Fibroblast of mammary gland (primary cell): ENCODE measurements at regions not wholly inside any gene's neighbourhood (a gene's known extent, or its start where the extent isn't known, plus 50 kb on each side); places are given as distances from the start of the nearest gene placed in this dataset.
A peak's percentile ranks its signal among the peaks of the same experiment; 100 is the strongest.
"Not testable (repeated sequence)": the region's sequence is repeated elsewhere in the genome, so short reads cannot be mapped to it uniquely, and the experiment has no call there.

ENCODE experiments used
- DNase-seq: peaks from one replicate; pipeline ENCODE4 v3.0.0-alpha.2; 2010; ENCODE audit warnings: low read depth
- H3K4me3 ChIP-seq: 2 replicates; pipeline ENCODE4 v1.5.1; 2011; ENCODE audit warnings: low read depth, mild to moderate bottlenecking, low read length, moderate library complexity; ENCODE audit not compliant: control insufficient read depth
- CTCF ChIP-seq: conservative IDR thresholded peaks from 2 replicates; pipeline ENCODE4 v1.5.1; 2011; ENCODE audit warnings: low read depth, low read length, inconsistent platforms; ENCODE audit not compliant: control insufficient read depth, insufficient read depth

- no peak overlapping the region for H3K4me3 ChIP-seq
- peak; percentile 82 for DNase-seq
- TF ChIP-seq CTCF = no peak
Observed at GRCh38 chr17:31740611-31741082, 118.4 kb downstream of the COPRS start.

DNA sequence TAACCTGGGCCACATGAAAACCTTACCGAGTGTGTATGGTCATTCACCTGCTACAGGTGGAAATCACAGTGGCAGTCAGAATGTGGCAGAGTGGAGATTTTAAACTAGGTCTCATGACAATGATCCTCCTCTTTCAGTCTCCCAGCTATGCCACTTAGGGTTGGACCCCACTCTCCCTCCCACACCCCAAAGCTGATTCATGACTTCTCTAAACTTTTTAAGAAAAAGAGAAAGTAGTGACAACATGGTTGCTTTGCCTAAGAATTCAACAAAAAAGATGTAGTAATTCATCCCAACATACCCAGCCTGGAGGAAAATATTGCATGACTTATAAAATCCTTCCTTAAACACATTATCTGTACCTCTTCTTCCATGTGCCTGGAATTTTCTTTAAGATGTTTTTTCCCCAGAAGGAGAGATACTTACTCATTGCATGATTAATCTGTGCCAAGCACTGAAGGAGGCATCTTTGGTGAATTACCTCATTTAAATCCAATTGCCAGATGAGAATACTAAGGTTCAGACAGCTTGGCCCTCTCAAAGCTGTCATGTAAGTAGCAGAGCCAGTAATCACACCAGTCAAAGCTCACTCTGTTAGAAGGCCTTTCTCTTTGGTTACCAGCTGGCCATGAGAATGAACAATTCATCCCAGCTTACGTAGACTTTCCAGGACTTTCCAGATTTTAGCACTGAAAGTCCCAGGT, 119.9 kb downstream of the COPRS start:
- peak; percentile 88 for DNase-seq
- H3K4me3 ChIP-seq = no peak overlapping the region
- no peak for TF ChIP-seq CTCF

GRCh38 chr17:31738488-31738887, 120.6 kb downstream of the COPRS start:
- no peak overlapping the region for H3K4me3 ChIP-seq
- no peak for DNase-seq
- no peak for TF ChIP-seq CTCF

DNA sequence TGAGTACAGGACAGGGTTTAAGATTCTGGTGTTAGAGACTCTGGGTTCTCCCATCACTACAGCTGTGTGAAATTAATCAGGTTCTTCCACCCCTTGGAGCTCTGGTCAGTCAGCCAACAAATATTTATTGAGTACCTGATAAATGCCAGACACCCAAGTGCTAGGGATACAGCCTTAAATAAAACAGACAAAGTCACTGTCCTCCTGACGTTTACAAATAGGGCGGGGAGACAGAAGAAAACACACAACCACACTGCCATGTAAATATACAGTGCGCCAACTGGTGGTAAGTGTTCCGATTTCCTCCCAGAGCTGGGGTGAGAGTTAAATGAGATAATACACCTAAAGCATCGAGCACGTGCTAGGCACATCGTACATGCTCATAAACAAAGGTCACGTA, 121.0 kb downstream of the COPRS start:
- H3K4me3 ChIP-seq = no peak overlapping the region
- DNase-seq = no peak
- TF ChIP-seq CTCF = no peak

GRCh38 chr17:31736855-31737625, 122.0 kb downstream of the COPRS start:
- H3K4me3 ChIP-seq = no peak overlapping the region

GRCh38 chr17:31733326-31733725, 125.7 kb downstream of the COPRS start:
- TF ChIP-seq CTCF = no peak
- no peak for DNase-seq
- no peak overlapping the region for H3K4me3 ChIP-seq

More at GRCh38 chr17:31736855-31737625, 122.0 kb downstream of the COPRS start:
- no peak for TF ChIP-seq CTCF
- no peak for DNase-seq

DNA sequence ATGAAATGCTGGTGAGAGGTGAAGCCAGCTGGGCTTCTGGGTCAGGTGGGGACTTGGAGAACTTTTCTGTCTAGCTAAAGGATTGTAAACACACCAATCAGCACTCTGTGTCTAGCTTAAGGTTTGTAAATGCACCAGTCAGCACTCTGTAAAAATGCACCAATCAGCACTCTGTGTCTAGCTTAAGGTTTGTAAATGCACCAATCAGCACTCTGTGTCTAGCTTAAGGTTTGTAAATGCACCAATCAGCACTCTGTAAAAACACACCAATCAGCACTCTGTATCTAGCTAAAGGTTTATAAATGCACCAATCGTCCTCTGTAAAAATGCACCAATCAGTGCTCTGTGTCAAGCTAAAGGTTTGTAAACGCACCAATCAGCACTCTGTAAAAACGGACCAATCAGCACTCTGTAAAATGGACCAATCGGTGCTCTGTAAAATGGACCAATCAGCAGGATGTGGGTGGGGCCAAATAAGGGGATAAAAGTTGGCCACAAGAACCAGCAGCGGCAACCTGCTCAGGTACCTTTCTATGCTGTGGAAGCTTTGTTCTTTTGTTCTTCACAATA, 127.4 kb downstream of the COPRS start:
- H3K4me3 ChIP-seq = not testable (repeated sequence)

More for the DNA sequence above, 127.4 kb downstream of the COPRS start:
- DNase-seq = not testable (repeated sequence)
